ENCODE measurements at regions not wholly inside any gene's neighbourhood (a gene's known extent, or its start where the extent isn't known, plus 50 kb on each side); places are given as distances from the start of the nearest gene placed in this dataset.

DNA sequence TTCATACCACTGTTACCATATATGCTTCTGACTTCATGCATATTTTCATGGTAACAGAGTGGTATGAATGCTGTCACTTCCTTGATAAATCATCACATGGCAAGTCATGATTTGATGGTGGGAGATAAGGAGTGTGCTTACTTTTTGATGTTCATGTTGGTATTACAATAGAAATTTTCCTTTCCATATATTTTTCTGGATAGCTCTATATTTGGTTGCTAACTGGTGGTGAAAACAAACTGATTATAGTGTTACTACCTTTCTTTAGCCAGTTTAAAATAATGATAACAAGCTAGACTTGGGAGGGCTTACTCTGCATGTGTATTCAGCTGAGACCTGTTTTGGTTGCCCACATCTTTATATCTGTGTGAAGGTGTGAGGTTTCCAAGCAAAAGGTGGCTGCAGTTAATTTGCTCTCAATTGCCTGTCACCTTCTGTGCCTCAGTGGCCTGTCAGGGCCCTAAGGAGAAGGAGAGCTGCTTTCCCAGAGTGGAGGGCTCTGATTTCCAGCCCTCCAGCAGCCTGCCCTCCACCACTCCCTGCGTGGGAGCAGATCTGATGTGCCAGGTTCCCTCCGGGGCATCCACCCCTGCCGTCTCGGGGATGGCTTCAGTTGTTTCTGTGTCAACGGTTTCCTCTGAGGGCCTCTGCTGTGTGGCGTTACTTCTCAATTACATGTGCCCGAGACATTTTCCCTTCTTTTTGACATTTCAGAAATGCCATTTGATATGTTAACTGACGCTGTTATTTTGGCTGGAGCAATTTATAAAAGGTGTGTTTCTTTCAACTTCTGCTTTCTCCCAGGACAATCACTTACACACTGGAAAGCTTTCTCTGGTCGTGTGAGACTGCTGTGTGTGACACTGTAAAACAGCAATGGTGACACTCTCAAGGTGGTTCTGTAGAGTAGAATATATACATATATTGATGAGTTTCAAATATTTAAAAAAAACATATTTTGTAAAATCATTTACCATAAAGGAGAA lies 107.7 kb upstream of the KLF6 start:
- Histone ChIP-seq H3K27me3 (ENCODE audit: low read depth) (no peaks in the 10 kb centered on the region), H3K9me3 (replicated peaks) (no peaks in the 10 kb centered on the region), H3K4me3 (no peak overlapping the region), H3K36me3 (no peaks in the 10 kb centered on the region), H3K4me1 (peaks cover 16% of the 10 kb centered on the region), H3K27ac (replicated peaks) (no peak overlapping the region)
- no peak for DNase-seq
- TF ChIP-seq, protein P1, sequence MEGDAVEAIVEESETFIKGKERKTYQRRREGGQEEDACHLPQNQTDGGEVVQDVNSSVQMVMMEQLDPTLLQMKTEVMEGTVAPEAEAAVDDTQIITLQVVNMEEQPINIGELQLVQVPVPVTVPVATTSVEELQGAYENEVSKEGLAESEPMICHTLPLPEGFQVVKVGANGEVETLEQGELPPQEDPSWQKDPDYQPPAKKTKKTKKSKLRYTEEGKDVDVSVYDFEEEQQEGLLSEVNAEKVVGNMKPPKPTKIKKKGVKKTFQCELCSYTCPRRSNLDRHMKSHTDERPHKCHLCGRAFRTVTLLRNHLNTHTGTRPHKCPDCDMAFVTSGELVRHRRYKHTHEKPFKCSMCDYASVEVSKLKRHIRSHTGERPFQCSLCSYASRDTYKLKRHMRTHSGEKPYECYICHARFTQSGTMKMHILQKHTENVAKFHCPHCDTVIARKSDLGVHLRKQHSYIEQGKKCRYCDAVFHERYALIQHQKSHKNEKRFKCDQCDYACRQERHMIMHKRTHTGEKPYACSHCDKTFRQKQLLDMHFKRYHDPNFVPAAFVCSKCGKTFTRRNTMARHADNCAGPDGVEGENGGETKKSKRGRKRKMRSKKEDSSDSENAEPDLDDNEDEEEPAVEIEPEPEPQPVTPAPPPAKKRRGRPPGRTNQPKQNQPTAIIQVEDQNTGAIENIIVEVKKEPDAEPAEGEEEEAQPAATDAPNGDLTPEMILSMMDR (IDR thresholded peaks at IDR 0.05; ENCODE audit: borderline replicate concordance) = no peak
- intact Hi-C loops (cut with micrococcal nuclease) = no loop called here

DNA sequence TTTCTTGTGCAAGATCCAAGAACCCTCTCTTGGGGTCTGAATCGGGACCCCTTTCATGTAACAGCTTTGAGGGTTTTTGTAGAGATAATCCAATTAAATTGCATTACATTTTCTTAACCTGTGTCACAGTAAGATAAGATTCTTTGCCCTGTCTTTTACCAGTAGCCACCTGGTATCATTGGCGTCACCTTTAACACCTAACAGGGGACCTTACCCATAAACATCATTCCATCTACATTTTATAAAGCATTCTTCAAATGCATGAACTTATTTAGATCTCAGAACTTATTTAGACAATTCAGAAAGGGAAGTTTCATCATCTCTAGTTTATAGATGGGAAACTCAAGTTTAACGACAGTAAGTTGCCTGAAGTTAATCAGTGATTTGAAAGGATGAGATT lies 106.4 kb upstream of the KLF6 start:
- intact Hi-C loops (cut with micrococcal nuclease) = no loop called here
- H3K27ac ChIP-seq (replicated peaks) = no peak overlapping the region
- H3K36me3 ChIP-seq = no peaks in the 10 kb centered on the region
- peaks cover 30% of the 10 kb centered on the region for H3K4me1 ChIP-seq
- H3K9me3 ChIP-seq (replicated peaks) = no peaks in the 10 kb centered on the region
- no peak overlapping the region for H3K4me3 ChIP-seq
- H3K27me3 ChIP-seq (ENCODE audit: low read depth) = no peaks in the 10 kb centered on the region
- no peak for DNase-seq
- TF ChIP-seq, protein P1 (IDR thresholded peaks at IDR 0.05; ENCODE audit: borderline replicate concordance) = no peak

DNA sequence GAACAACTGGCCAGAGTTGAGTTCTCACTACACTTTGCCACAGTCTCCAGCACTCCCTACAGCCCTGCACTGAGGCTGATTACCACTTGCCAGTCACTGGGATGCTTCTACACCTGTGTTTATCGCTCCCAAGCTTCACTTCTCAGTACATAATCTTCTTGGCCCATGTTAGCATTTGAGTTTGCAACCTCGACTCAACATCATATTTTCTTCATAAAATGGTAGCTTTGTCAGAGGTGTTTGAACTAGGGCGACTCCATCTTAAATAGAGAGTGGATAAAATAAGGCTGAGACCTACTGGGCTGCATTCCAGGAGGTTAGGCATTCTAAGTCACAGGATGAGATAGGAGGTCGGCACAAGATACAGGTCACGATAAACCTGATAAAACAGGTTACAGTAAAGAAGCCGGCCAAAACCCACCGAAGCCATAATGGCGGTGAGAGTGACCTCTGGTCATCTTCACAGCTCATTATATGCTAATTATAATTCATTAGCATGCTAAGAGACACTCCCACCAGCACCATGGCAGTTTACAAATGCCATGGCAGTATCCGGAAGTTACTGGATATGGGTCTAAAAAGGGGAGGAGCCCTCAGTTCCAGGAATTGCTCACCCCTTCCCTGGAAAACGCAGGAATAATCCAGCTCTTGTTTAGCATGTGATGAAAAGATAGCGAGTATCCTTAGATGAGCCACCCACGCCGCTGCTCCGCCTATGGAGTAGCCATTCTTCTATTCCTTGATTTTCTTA lies 105.8 kb upstream of the KLF6 start:
- Histone ChIP-seq H3K4me1 (peaks cover 36% of the 10 kb centered on the region), H3K27ac (replicated peaks) (no peak overlapping the region), H3K4me3 (no peak overlapping the region), H3K27me3 (ENCODE audit: low read depth) (no peaks in the 10 kb centered on the region), H3K9me3 (replicated peaks) (no peaks in the 10 kb centered on the region), H3K36me3 (no peaks in the 10 kb centered on the region)
- TF ChIP-seq, protein P1 (IDR thresholded peaks at IDR 0.05; ENCODE audit: borderline replicate concordance) = no peak
- intact Hi-C loops (cut with micrococcal nuclease) = no loop called here
- DNase-seq = no peak

DNA sequence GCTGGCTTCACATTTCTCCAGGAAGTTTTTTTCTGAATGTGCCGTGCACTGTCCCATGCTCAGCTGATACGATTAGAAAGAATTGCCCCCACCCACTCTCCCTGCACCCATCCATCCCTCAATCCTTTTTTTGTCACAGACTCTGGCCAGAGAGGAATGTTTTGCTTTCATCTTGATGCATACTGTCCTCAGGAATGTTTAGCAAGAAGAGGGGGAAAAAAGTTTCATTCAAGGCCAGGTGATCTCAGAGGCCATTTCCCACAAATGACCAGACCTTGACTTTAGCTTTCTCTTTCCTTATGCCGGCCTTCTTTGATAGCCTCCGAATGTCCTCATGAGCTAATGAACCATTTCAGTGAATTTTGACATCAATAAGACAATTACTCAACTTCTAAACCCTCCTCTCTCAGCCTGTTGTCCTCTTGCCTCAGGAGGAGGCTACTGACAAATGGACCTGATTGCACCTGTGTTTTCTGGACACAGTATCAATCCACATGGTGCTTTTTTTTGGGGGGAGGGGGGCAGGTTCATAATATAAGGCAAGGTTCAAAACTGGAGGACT lies 105.0 kb upstream of the KLF6 start:
- Histone ChIP-seq H3K36me3 (no peaks in the 10 kb centered on the region), H3K4me1 (peaks cover 32% of the 10 kb centered on the region), H3K27me3 (ENCODE audit: low read depth) (no peaks in the 10 kb centered on the region), H3K27ac (replicated peaks) (no peak overlapping the region), H3K9me3 (replicated peaks) (no peaks in the 10 kb centered on the region), H3K4me3 (no peak overlapping the region)
- no peak for DNase-seq
- intact Hi-C loops (cut with micrococcal nuclease) = no loop called here
- TF ChIP-seq, protein P1 (IDR thresholded peaks at IDR 0.05; ENCODE audit: borderline replicate concordance) = no peak

DNA sequence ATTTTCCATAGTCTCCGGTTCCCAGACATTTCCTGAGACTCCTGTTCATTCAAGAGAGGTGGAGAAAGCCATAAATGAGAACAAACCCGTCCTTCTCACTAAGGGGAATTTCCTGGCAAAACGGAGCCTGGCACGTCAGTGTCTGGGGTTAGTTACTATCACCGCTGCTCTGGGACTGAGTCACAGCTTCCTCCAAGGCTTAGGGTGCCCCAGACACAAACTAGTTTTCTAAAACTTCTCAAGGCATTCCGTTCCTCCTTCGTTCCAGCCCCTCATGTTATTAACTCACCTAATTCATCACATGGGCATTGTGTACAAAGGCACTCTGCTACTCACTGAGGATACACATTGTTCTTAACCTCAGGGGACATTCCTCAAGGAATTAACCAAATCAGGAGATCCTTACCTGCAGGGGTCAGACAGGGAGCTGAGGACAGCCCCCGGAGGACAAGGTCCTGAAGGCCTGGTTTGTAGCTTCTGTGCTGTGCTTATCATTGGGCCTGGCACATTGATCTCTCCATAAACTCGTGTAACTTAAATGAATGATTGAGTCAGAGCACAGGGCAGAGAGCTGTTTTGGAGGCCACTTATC lies 103.0 kb upstream of the KLF6 start:
- intact Hi-C loops (cut with micrococcal nuclease) = no loop called here
- Histone ChIP-seq H3K4me3 (no peak overlapping the region), H3K27ac (replicated peaks) (peak overlapping the region; percentile 81), H3K27me3 (ENCODE audit: low read depth) (no peaks in the 10 kb centered on the region), H3K36me3 (no peaks in the 10 kb centered on the region), H3K4me1 (peaks cover 27% of the 10 kb centered on the region), H3K9me3 (replicated peaks) (no peaks in the 10 kb centered on the region)
- no peak for DNase-seq
- TF ChIP-seq, protein P1 (IDR thresholded peaks at IDR 0.05; ENCODE audit: borderline replicate concordance) = no peak

Data from left ventricle myocardium inferior (tissue), 1 donor.